ENCODE measurements at regions not wholly inside any gene's neighbourhood (a gene's known extent, or its start where the extent isn't known, plus 50 kb on each side); places are given as distances from the start of the nearest gene placed in this dataset.
"Not testable (repeated sequence)": the region's sequence is repeated elsewhere in the genome, so short reads cannot be mapped to it uniquely, and the experiment has no call there.

DNA sequence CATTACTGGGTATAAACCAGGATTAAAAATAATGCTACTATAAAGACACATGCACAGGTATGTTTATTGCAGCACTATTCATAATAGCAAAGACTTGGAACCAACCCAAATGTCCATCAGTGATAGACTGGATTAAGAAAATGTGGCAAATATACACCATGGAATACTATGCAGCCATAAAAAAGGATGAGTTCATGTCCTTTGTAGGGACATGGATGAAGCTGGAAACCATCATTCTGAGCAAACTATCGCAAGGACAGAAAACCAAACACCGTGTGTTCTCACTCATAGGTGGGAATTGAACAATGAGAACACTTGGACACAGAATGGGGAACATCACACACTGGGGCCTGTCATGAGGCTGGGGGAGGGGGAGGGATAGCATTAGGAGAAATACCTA lies 233.4 kb upstream of the PRSS16 start:
- TF ChIP-seq CREB1 (CRISPR knock-in tag; IDR thresholded peaks at IDR 0.05; ENCODE audit: low read depth); POLR2AphosphoS5 (IDR thresholded peaks at IDR 0.05; ENCODE audit: low read depth); STAT1 (IDR thresholded peaks at IDR 0.05; ENCODE audit: unreplicated experiment); JUNB (IDR thresholded peaks at IDR 0.05; ENCODE audit: unreplicated experiment): not testable (repeated sequence)
- TF ChIP-seq, protein P1, sequence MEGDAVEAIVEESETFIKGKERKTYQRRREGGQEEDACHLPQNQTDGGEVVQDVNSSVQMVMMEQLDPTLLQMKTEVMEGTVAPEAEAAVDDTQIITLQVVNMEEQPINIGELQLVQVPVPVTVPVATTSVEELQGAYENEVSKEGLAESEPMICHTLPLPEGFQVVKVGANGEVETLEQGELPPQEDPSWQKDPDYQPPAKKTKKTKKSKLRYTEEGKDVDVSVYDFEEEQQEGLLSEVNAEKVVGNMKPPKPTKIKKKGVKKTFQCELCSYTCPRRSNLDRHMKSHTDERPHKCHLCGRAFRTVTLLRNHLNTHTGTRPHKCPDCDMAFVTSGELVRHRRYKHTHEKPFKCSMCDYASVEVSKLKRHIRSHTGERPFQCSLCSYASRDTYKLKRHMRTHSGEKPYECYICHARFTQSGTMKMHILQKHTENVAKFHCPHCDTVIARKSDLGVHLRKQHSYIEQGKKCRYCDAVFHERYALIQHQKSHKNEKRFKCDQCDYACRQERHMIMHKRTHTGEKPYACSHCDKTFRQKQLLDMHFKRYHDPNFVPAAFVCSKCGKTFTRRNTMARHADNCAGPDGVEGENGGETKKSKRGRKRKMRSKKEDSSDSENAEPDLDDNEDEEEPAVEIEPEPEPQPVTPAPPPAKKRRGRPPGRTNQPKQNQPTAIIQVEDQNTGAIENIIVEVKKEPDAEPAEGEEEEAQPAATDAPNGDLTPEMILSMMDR (conservative IDR thresholded peaks at IDR 0.05; ENCODE audit: low read depth in 2 of 2): not testable (repeated sequence)
- TF ChIP-seq, protein P2, sequence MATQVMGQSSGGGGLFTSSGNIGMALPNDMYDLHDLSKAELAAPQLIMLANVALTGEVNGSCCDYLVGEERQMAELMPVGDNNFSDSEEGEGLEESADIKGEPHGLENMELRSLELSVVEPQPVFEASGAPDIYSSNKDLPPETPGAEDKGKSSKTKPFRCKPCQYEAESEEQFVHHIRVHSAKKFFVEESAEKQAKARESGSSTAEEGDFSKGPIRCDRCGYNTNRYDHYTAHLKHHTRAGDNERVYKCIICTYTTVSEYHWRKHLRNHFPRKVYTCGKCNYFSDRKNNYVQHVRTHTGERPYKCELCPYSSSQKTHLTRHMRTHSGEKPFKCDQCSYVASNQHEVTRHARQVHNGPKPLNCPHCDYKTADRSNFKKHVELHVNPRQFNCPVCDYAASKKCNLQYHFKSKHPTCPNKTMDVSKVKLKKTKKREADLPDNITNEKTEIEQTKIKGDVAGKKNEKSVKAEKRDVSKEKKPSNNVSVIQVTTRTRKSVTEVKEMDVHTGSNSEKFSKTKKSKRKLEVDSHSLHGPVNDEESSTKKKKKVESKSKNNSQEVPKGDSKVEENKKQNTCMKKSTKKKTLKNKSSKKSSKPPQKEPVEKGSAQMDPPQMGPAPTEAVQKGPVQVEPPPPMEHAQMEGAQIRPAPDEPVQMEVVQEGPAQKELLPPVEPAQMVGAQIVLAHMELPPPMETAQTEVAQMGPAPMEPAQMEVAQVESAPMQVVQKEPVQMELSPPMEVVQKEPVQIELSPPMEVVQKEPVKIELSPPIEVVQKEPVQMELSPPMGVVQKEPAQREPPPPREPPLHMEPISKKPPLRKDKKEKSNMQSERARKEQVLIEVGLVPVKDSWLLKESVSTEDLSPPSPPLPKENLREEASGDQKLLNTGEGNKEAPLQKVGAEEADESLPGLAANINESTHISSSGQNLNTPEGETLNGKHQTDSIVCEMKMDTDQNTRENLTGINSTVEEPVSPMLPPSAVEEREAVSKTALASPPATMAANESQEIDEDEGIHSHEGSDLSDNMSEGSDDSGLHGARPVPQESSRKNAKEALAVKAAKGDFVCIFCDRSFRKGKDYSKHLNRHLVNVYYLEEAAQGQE (IDR thresholded peaks at IDR 0.05; ENCODE audit: unreplicated experiment): not testable (repeated sequence)
